BLaER1 treated with 17β-estradiol and CSF1 and Interleukin-3, amounts not matched to agents 10 nM and 100 nM (cell line): ENCODE measurements at regions not wholly inside any gene's neighbourhood (a gene's known extent, or its start where the extent isn't known, plus 50 kb on each side); places are given as distances from the start of the nearest gene placed in this dataset.

Experiments
- H3K27ac ChIP-seq, 11 experiments: shearing (Covaris generic); formaldehyde crosslinking; 2 replicates each; pipeline ENCODE4 v1.8.1; 2022
- H3K27me3 ChIP-seq, 11 experiments: shearing (Covaris generic); formaldehyde crosslinking; 2 replicates each; pipeline ENCODE4 v1.8.1; 2022
- H3K36me3 ChIP-seq, 11 experiments: shearing (Covaris generic); formaldehyde crosslinking; 2 replicates each; pipeline ENCODE4 v1.8.1; 2022
- H3K4me1 ChIP-seq, 10 experiments: shearing (Covaris generic); formaldehyde crosslinking; 2 replicates each; pipeline ENCODE4 v1.8.1; 2022
- H3K4me2 ChIP-seq, 11 experiments: shearing (Covaris generic); formaldehyde crosslinking; 2 replicates each; pipeline ENCODE4 v1.8.1; 2022
- H3K4me3 ChIP-seq, 10 experiments: shearing (Covaris generic); formaldehyde crosslinking; 2 replicates each; pipeline ENCODE4 v1.8.1; 2022
- H3K9ac ChIP-seq, 11 experiments: shearing (Covaris generic); formaldehyde crosslinking; 2 replicates each; pipeline ENCODE4 v1.8.1; 2022
- H3K9me3 ChIP-seq, 11 experiments: shearing (Covaris generic); formaldehyde crosslinking; replicated peaks in 1 of 11; 2 replicates each; pipeline ENCODE4 v1.8.1; 2022
- H4K20me1 ChIP-seq, 11 experiments: shearing (Covaris generic); formaldehyde crosslinking; 2 replicates each; pipeline ENCODE4 v1.8.1; 2022
- Cebpa-rat ChIP-seq, 11 experiments: shearing (Covaris generic); IDR thresholded peaks; 2 replicates each; pipeline ENCODE4 v1.8.1; 2022

- no peaks in the 10 kb centered on the region for H3K36me3 ChIP-seq
- peaks cover 0 to 13% (median 6%) of the 10 kb centered on the region in 11 experiments; a peak in 8 of 22 replicates for H3K9me3 ChIP-seq
- peaks cover 6 to 46% (median 33%) of the 10 kb centered on the region in 10 experiments; a peak in 18 of 20 replicates for H3K4me1 ChIP-seq
- peaks cover 0 to 5% (median 0%) of the 10 kb centered on the region in 11 experiments; a peak in 1 of 22 replicates for H4K20me1 ChIP-seq
- TF ChIP-seq Cebpa-rat (IDR thresholded peaks at IDR 0.05) = no peak
- peak overlapping the region in 8 of 11 experiments; percentile 62 to 77 (median 72); a peak in 16 of 22 replicates for H3K27ac ChIP-seq
- peak overlapping the region in 10 of 11 experiments; percentile 36 to 72 (median 52); a peak in 19 of 22 replicates for H3K4me2 ChIP-seq
- H3K9ac ChIP-seq = peak overlapping the region in 6 of 11 experiments; percentile 2 to 51 (median 24); a peak in 7 of 22 replicates
- H3K27me3 ChIP-seq = peaks cover 88 to 100% (median 100%) of the 10 kb centered on the region in 11 experiments
- H3K4me3 ChIP-seq = no peak overlapping the region; a peak in 1 of 20 replicates
Observed at GRCh38 chrX:10395179-10395578, 225.2 kb downstream of the MID1 start.
